ENCODE measurements at regions not wholly inside any gene's neighbourhood (a gene's known extent, or its start where the extent isn't known, plus 50 kb on each side); places are given as distances from the start of the nearest gene placed in this dataset.

DNA sequence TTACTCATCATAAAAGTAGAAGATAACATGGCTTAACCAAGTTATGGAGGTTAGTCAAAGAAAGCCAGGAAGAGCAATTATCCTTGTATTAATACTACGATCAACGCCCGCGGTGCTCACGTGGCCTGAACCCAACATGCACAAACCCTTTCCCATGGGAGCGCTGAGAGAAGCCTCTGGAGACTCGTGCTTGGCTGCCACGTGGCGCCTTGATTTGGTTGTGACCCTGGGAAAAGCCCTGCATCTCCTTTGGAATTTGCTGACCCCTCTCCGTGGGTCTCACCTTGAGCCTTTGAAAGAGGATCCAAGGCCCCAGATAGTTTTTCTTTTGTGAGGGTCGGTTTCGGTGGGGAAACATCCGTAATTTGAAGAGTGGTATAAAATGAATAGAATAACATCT lies 255.6 kb downstream of the DCDC2C start:
- Histone ChIP-seq H3K4me3 (ENCODE audit: low read depth, low read length) (no peak overlapping the region), H3K36me3 (ENCODE audit: control insufficient read depth, insufficient read depth, low read length) (no peaks in the 10 kb centered on the region), H3K27me3 (ENCODE audit: control insufficient read depth, insufficient read depth, low read length) (no peaks in the 10 kb centered on the region)
- CTCF ChIA-PET = interaction anchor here (1.2 kb wide), 1 partner anchor 29 kb away, joined by 3 read pairs; no protein-coding TSS in a partner anchor
- TF ChIP-seq, protein P1, sequence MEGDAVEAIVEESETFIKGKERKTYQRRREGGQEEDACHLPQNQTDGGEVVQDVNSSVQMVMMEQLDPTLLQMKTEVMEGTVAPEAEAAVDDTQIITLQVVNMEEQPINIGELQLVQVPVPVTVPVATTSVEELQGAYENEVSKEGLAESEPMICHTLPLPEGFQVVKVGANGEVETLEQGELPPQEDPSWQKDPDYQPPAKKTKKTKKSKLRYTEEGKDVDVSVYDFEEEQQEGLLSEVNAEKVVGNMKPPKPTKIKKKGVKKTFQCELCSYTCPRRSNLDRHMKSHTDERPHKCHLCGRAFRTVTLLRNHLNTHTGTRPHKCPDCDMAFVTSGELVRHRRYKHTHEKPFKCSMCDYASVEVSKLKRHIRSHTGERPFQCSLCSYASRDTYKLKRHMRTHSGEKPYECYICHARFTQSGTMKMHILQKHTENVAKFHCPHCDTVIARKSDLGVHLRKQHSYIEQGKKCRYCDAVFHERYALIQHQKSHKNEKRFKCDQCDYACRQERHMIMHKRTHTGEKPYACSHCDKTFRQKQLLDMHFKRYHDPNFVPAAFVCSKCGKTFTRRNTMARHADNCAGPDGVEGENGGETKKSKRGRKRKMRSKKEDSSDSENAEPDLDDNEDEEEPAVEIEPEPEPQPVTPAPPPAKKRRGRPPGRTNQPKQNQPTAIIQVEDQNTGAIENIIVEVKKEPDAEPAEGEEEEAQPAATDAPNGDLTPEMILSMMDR (IDR thresholded peaks at IDR 0.05; ENCODE audit: insufficient read depth, low read depth, low read length) = no peak
- DNase-seq (ENCODE audit: low read depth) = no peak
- POLR2A ChIA-PET = no interaction called here

DNA sequence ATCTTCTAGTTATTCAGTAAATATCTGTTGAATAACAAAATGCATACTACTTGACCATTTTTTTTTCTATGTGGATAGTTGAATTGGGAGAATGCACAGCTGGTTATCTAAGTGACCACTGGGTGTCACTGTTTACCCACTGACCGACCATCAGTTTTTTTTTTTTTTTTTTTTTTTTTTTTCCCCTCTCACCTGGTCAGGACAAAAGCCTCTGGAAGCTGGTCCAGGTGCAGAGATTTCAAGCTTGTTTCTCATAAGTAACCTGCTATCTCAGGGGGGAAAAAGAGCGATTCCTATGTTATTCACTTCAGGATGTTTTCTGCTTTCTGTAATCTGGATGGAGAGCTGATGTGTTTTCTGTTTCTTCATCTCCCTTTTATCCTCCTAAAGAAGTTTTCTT lies 256.0 kb downstream of the DCDC2C start:
- CTCF ChIA-PET = interaction anchor here (0.8 to 1.2 kb wide), 2 partner anchors 10 to 29 kb away, joined by 3 read pairs; no protein-coding TSS in a partner anchor
- POLR2A ChIA-PET = no interaction called here

DNA sequence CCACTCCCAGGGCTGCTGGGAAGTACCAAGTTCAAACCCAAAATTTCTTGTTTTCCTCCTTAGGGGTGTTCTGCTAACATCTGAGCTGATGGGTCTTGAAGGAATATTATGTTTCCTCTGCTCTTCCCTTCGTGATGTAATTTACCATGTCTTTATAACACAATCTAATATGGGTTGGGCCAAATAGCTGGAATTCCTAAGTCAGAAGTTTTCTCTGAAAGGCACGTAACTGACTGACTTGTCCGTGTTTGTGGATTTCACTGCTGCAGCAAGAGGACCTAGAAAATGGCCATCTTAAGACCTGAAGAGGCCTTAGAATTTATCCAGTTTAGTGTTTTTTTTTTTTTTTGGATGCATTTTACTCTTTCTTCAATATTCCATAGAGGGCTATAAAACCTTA lies 256.7 kb downstream of the DCDC2C start:
- TF ChIP-seq, protein P1 (IDR thresholded peaks at IDR 0.05; ENCODE audit: insufficient read depth, low read depth, low read length) = no peak
- H3K36me3 ChIP-seq (ENCODE audit: control insufficient read depth, insufficient read depth, low read length) = no peaks in the 10 kb centered on the region
- POLR2A ChIA-PET = no interaction called here
- CTCF ChIA-PET = interaction anchor here (0.8 to 1.2 kb wide), 2 partner anchors 9 to 28 kb away, joined by 3 read pairs; no protein-coding TSS in a partner anchor
- H3K4me3 ChIP-seq (ENCODE audit: low read depth, low read length) = no peak overlapping the region
- H3K27me3 ChIP-seq (ENCODE audit: control insufficient read depth, insufficient read depth, low read length) = no peaks in the 10 kb centered on the region
- DNase-seq (ENCODE audit: low read depth) = no peak

More for the DNA sequence above, 256.0 kb downstream of the DCDC2C start:
- TF ChIP-seq, protein P1 (IDR thresholded peaks at IDR 0.05; ENCODE audit: insufficient read depth, low read depth, low read length) = peak; percentile 64
- no peaks in the 10 kb centered on the region for H3K27me3 ChIP-seq (ENCODE audit: control insufficient read depth, insufficient read depth, low read length)
- no peaks in the 10 kb centered on the region for H3K36me3 ChIP-seq (ENCODE audit: control insufficient read depth, insufficient read depth, low read length)
- no peak for DNase-seq (ENCODE audit: low read depth)
- H3K4me3 ChIP-seq (ENCODE audit: low read depth, low read length) = no peak overlapping the region

DNA sequence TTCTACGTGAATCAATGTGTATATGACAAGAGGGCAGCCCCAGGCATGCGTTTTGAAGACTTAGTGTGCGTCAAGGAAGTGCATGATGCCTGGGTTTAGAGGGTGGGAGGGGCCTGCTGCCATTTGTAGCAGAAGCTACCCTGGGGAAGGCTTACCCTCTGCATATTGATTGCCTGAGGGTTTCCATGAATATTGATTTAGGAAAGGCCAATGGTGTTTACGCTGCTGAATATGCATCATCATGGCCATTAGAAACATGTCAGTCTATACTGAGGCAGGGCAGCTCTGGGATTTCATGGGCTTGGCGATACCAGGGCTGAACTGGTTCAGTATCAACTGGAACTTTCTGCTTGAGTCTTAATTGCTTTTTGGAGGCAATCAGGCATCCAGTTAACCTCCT lies 259.3 kb downstream of the DCDC2C start:
- no peak for DNase-seq (ENCODE audit: low read depth)
- CTCF ChIA-PET = no interaction called here
- POLR2A ChIA-PET = no interaction called here
- H3K4me3 ChIP-seq (ENCODE audit: low read depth, low read length) = no peak overlapping the region
- no peaks in the 10 kb centered on the region for H3K36me3 ChIP-seq (ENCODE audit: control insufficient read depth, insufficient read depth, low read length)
- H3K27me3 ChIP-seq (ENCODE audit: control insufficient read depth, insufficient read depth, low read length) = no peaks in the 10 kb centered on the region
- TF ChIP-seq, protein P1 (IDR thresholded peaks at IDR 0.05; ENCODE audit: insufficient read depth, low read depth, low read length) = no peak

DNA sequence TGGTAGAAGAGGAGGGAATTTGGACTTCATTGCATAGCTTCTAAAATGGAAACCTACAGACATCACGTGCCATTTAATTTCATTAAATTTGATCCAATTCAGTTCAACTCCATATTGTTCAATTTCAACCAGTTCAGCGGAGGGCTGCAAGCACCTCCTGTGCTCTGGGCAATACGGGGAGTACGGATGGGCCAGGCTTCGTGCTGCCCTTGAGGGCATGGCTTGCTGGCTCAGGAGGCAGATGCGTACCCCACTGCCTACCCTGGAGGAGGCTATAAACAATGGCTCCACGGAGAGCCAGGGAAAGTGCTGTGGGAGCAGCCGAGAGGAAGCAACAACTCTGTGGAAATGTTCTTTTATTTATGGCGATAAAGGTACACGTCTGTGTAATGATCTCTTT lies 261.8 kb downstream of the DCDC2C start:
- ChIA-PET CTCF (no interaction called here), POLR2A (no interaction called here)
- Histone ChIP-seq H3K36me3 (ENCODE audit: control insufficient read depth, insufficient read depth, low read length) (no peaks in the 10 kb centered on the region), H3K27me3 (ENCODE audit: control insufficient read depth, insufficient read depth, low read length) (no peaks in the 10 kb centered on the region), H3K4me3 (ENCODE audit: low read depth, low read length) (no peak overlapping the region)
- no peak for DNase-seq (ENCODE audit: low read depth)
- TF ChIP-seq, protein P1 (IDR thresholded peaks at IDR 0.05; ENCODE audit: insufficient read depth, low read depth, low read length) = no peak

Measured in BJ (cell line).